H9 (cell line): ENCODE measurements at regions not wholly inside any gene's neighbourhood (a gene's known extent, or its start where the extent isn't known, plus 50 kb on each side); places are given as distances from the start of the nearest gene placed in this dataset.

Source experiments
- DNase-seq: peaks from one replicate; pipeline ENCODE4 v3.0.0-alpha.2; 2017
- H2AFZ ChIP-seq: one replicate; pipeline ENCODE4 v1.6.1; 2013; ENCODE audit warnings: mild to moderate bottlenecking, low read length, control low read depth, moderate library complexity
- H2AK5ac ChIP-seq: 2 replicates; pipeline ENCODE4 v1.6.1; 2013; ENCODE audit warnings: low read length, control low read depth, mixed read lengths; ENCODE audit not compliant: insufficient read length
- H2BK120ac ChIP-seq: one replicate; pipeline ENCODE4 v1.6.1; 2013; ENCODE audit warnings: low read depth, mild to moderate bottlenecking, low read length, control low read depth, inconsistent platforms; ENCODE audit not compliant: poor library complexity, severe bottlenecking
- H2BK12ac ChIP-seq: 2 replicates; pipeline ENCODE4 v1.6.1; 2013; ENCODE audit warnings: low read length, control low read depth, mixed read lengths, low read depth; ENCODE audit not compliant: insufficient read length
- H2BK15ac ChIP-seq: 2 replicates; pipeline ENCODE4 v1.6.1; 2013; ENCODE audit warnings: low read depth, low read length, control low read depth
- H2BK20ac ChIP-seq: one replicate; pipeline ENCODE4 v1.6.1; 2013; ENCODE audit warnings: low read depth, mild to moderate bottlenecking, low read length, control low read depth, inconsistent platforms; ENCODE audit not compliant: poor library complexity, severe bottlenecking
- H2BK5ac ChIP-seq: 2 replicates; pipeline ENCODE4 v1.6.1; 2013; ENCODE audit warnings: low read length, control low read depth, mixed read lengths; ENCODE audit not compliant: insufficient read length
- H3K14ac ChIP-seq: 2 replicates; pipeline ENCODE4 v1.6.1; 2013; ENCODE audit warnings: low read length, control low read depth; ENCODE audit not compliant: insufficient read depth
- H3K18ac ChIP-seq: 2 replicates; pipeline ENCODE4 v1.6.1; 2013; ENCODE audit warnings: low read depth, mild to moderate bottlenecking, mixed read lengths, low read length, control low read depth; ENCODE audit not compliant: insufficient read length
- H3K23ac ChIP-seq: 2 replicates; pipeline ENCODE4 v1.6.1; 2013; ENCODE audit warnings: low read length, control low read depth, mixed read lengths, low read depth; ENCODE audit not compliant: insufficient read length
- H3K23me2 ChIP-seq: 2 replicates; pipeline ENCODE4 v1.6.1; 2013; ENCODE audit warnings: low read depth, mild to moderate bottlenecking, mixed read lengths, low read length, control low read depth; ENCODE audit not compliant: insufficient read length, poor library complexity, severe bottlenecking
- H3K27ac ChIP-seq: 2 replicates; pipeline ENCODE4 v1.5.1; 2013; ENCODE audit warnings: low read length, control low read depth, mixed read lengths, low read depth; ENCODE audit not compliant: insufficient read length
- H3K27me3 ChIP-seq: 2 replicates; pipeline ENCODE4 v1.6.1; 2013; ENCODE audit warnings: low read length, control low read depth, inconsistent platforms; ENCODE audit not compliant: insufficient read depth
- H3K4ac ChIP-seq: 2 replicates; pipeline ENCODE4 v1.6.1; 2013; ENCODE audit warnings: low read depth, mild to moderate bottlenecking, control low read depth, inconsistent platforms, low read length, moderate library complexity
- H3K4me1 ChIP-seq: 2 replicates; pipeline ENCODE4 v1.6.1; 2013; ENCODE audit warnings: low read length, control low read depth, inconsistent platforms; ENCODE audit not compliant: insufficient read depth
- H3K4me2 ChIP-seq: 2 replicates; pipeline ENCODE4 v1.6.1; 2013; ENCODE audit warnings: low read length, control low read depth, mixed read lengths; ENCODE audit not compliant: insufficient read length, insufficient read depth
- H3K56ac ChIP-seq: 2 replicates; pipeline ENCODE4 v1.6.1; 2013; ENCODE audit warnings: low read depth, mild to moderate bottlenecking, mixed read lengths, low read length, control low read depth; ENCODE audit not compliant: insufficient read length
- H3K79me1 ChIP-seq: 2 replicates; pipeline ENCODE4 v1.6.1; 2013; ENCODE audit warnings: low read depth, mild to moderate bottlenecking, moderate library complexity, low read length, control low read depth, inconsistent platforms; ENCODE audit not compliant: insufficient read depth, poor library complexity, severe bottlenecking
- H3K79me2 ChIP-seq: 2 replicates; pipeline ENCODE4 v1.6.1; 2013; ENCODE audit warnings: low read length, control low read depth, inconsistent platforms; ENCODE audit not compliant: insufficient read depth
- H3K9ac ChIP-seq: 2 replicates; pipeline ENCODE4 v1.6.1; 2013; ENCODE audit warnings: low read length, control low read depth, mixed read lengths; ENCODE audit not compliant: insufficient read length; ENCODE audit errors: extremely low read depth
- H3K9me3 ChIP-seq: one replicate; pipeline ENCODE4 v1.6.1; 2013; ENCODE audit warnings: low read depth, low read length, inconsistent platforms; ENCODE audit not compliant: control insufficient read depth
- H3T11ph ChIP-seq: one replicate; pipeline ENCODE4 v1.6.1; 2013; ENCODE audit warnings: mild to moderate bottlenecking, low read length, control low read depth, inconsistent platforms
- H4K20me1 ChIP-seq: one replicate; pipeline ENCODE4 v1.6.1; 2013; ENCODE audit not compliant: control insufficient read depth, insufficient read length, insufficient read depth
- H4K5ac ChIP-seq: 2 replicates; pipeline ENCODE4 v1.6.1; 2013; ENCODE audit warnings: low read depth, mild to moderate bottlenecking, mixed read lengths, low read length, control low read depth; ENCODE audit not compliant: insufficient read length
- H4K8ac ChIP-seq: replicated peaks from 2 replicates; pipeline ENCODE4 v1.6.1; 2013; ENCODE audit warnings: low read length, control low read depth, mixed read lengths, low read depth; ENCODE audit not compliant: insufficient read length
- H4K91ac ChIP-seq: 2 replicates; pipeline ENCODE4 v1.6.1; 2013; ENCODE audit warnings: low read depth, mild to moderate bottlenecking, moderate library complexity, mixed read lengths, low read length, control low read depth; ENCODE audit not compliant: insufficient read length
- H3K27ac Mint-ChIP-seq, 3 experiments: 2 replicates in 2 of 3; 3 replicates in 1 of 3; pipeline ENCODE4 v1.8.0; 2020 to 2021; ENCODE audit warnings: mixed read lengths in 3 of 3, mild to moderate bottlenecking in 1 of 3, moderate library complexity in 1 of 3
- H3K27me3 Mint-ChIP-seq: 2 replicates; pipeline ENCODE4 v1.8.0; 2021; ENCODE audit warnings: low read depth, mild to moderate bottlenecking, moderate library complexity, mixed read lengths
- H3K36me3 Mint-ChIP-seq, 3 experiments: 2 replicates in 2 of 3; 3 replicates in 1 of 3; pipeline ENCODE4 v1.8.0; 2020 to 2021; ENCODE audit warnings: low read depth in 3 of 3, mixed read lengths in 3 of 3; ENCODE audit not compliant: insufficient read depth in 1 of 3
- H3K4me1 Mint-ChIP-seq, 2 experiments: 2 replicates each; pipeline ENCODE4 v1.8.0; 2020; ENCODE audit warnings: mixed read lengths in 2 of 2
- H3K4me3 Mint-ChIP-seq, 2 experiments: 2 replicates in 1 of 2; 3 replicates in 1 of 2; pipeline ENCODE4 v1.8.0; 2020 to 2021; ENCODE audit warnings: mild to moderate bottlenecking in 2 of 2, mixed read lengths in 2 of 2, moderate library complexity in 1 of 2
- H3K9me3 Mint-ChIP-seq, 2 experiments: 2 replicates in 1 of 2; 3 replicates in 1 of 2; pipeline ENCODE4 v1.8.0; 2020; ENCODE audit warnings: mild to moderate bottlenecking in 2 of 2, mixed read lengths in 2 of 2, moderate library complexity in 1 of 2
- CTCF ChIP-seq: fragments of 200-600 bp; sonication (generic); conservative IDR thresholded peaks from 3 replicates; pipeline ENCODE4 v1.8.0; 2021; ENCODE audit warnings: antibody characterized with exemption, mild to moderate bottlenecking
- WGBS: extraction: QIAGEN DNeasy Blood & Tissue Kit; methylation state at CpG from one replicate; pipeline ENCODE4 v1.1.7; 2013; ENCODE audit warnings: missing lambda C conversion rate, low lambda C conversion rate, mixed read lengths; ENCODE audit not compliant: insufficient read length; ENCODE audit errors: extremely low coverage; 5-methylcytosine and 5-hydroxymethylcytosine counted together

DNA sequence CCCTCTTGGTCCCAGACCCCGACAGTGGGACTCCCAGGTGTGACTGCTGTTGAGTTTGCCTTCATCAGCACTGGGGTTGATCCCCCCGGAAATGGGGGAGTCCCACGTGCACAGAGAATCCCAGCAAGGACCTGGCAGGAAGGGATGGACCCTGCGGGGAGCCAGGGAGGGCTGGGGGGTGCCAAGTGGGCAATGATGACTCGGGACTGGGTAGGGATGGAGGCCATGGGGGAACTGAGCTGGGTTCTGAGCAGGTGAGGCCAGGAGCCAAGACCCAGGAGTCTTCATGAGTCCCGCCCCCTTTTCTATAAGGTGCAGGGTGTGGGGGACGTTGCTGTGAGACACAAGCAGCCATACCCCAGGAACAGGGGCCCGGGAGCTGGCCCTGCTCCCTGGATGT lies 103.8 kb downstream of the CRYAA start:
- no peak overlapping the region for H2BK5ac ChIP-seq
- Mint-ChIP-seq H3K27ac (no peak overlapping the region), H3K9me3 (no peaks in the 10 kb centered on the region), H3K27me3 (peaks cover 4% of the 10 kb centered on the region), H3K4me3 (no peak overlapping the region), H3K36me3 (no peaks in the 10 kb centered on the region; a peak in 1 of 7 replicates), H3K4me1 (peaks cover 9 to 11% of the 10 kb centered on the region in 2 experiments)
- no peak for DNase-seq
- no peak overlapping the region for H3K4ac ChIP-seq
- no peak overlapping the region for H3T11ph ChIP-seq
- H2AFZ ChIP-seq: no peak overlapping the region
- no peak overlapping the region for H3K56ac ChIP-seq
- no peak overlapping the region for H3K9ac ChIP-seq
- no peak overlapping the region for H2BK20ac ChIP-seq
- H3K14ac ChIP-seq: no peak overlapping the region
- TF ChIP-seq CTCF: no peak
- no peak overlapping the region for H3K4me2 ChIP-seq
- H3K9me3 ChIP-seq: no peaks in the 10 kb centered on the region
- H3K23me2 ChIP-seq: no peaks in the 10 kb centered on the region
- no peak overlapping the region for H3K27ac ChIP-seq
- no CpG with 5 or more reads among the region's 8 CpGs for WGBS
- no peaks in the 10 kb centered on the region for H3K27me3 ChIP-seq
- H2BK12ac ChIP-seq: no peak overlapping the region
- no peaks in the 10 kb centered on the region for H3K79me2 ChIP-seq
- no peak overlapping the region for H3K18ac ChIP-seq
- H2BK120ac ChIP-seq: no peak overlapping the region
- no peak overlapping the region for H2AK5ac ChIP-seq
- no peaks in the 10 kb centered on the region for H4K20me1 ChIP-seq
- no peak overlapping the region for H4K91ac ChIP-seq
- H3K79me1 ChIP-seq: no peaks in the 10 kb centered on the region
- no peak overlapping the region for H2BK15ac ChIP-seq
- H4K8ac ChIP-seq: no peak overlapping the region
- H4K5ac ChIP-seq: no peak overlapping the region
- H3K4me1 ChIP-seq: peaks cover under 1% of the 10 kb centered on the region; the same call in 1 of the 2 replicates
- no peak overlapping the region for H3K23ac ChIP-seq
